ENCODE measurements at regions not wholly inside any gene's neighbourhood (a gene's known extent, or its start where the extent isn't known, plus 50 kb on each side); places are given as distances from the start of the nearest gene placed in this dataset.

- CTCF ChIA-PET, result interaction anchor here (0.6 kb wide), 1 partner anchor 112 kb away, joined by 3 read pairs; no protein-coding TSS in a partner anchor
- intact Hi-C loops (cut with micrococcal nuclease), result no loop called here
- Mint-ChIP-seq H3K27ac (ENCODE audit: low read depth, unreplicated experiment) (no peak overlapping the region), H3K9me3 (ENCODE audit: unreplicated experiment) (no peaks in the 10 kb centered on the region), H3K4me1 (ENCODE audit: insufficient read depth, unreplicated experiment) (no peaks in the 10 kb centered on the region), H3K4me3 (ENCODE audit: unreplicated experiment) (no peak overlapping the region), H3K27me3 (ENCODE audit: insufficient read depth, unreplicated experiment) (no peaks in the 10 kb centered on the region), H3K36me3 (ENCODE audit: insufficient read depth, unreplicated experiment) (peaks cover 5% of the 10 kb centered on the region)
- no peak for TF ChIP-seq CTCF (IDR thresholded peaks at IDR 0.05; ENCODE audit: unreplicated experiment)
- DNase-seq (ENCODE audit: unreplicated experiment), result no peak
- POLR2A ChIA-PET, result interaction anchor here (1.1 kb wide), 1 partner anchor 84 kb away, joined by 4 read pairs; no protein-coding TSS in a partner anchor
- no TSS peak for BruUV-seq (replicated peaks)
These were observed 85.9 kb upstream of the GADD45A start for GRCh38 chr1:67599085-67599484.

GRCh38 chr1:67601539-67601938 is 83.5 kb upstream of the GADD45A start:
- Mint-ChIP-seq H3K36me3 (ENCODE audit: insufficient read depth, unreplicated experiment) (no peaks in the 10 kb centered on the region), H3K4me1 (ENCODE audit: insufficient read depth, unreplicated experiment) (no peaks in the 10 kb centered on the region), H3K27ac (ENCODE audit: low read depth, unreplicated experiment) (no peak overlapping the region), H3K4me3 (ENCODE audit: unreplicated experiment) (no peak overlapping the region), H3K27me3 (ENCODE audit: insufficient read depth, unreplicated experiment) (no peaks in the 10 kb centered on the region), H3K9me3 (ENCODE audit: unreplicated experiment) (no peaks in the 10 kb centered on the region)
- no TSS peak for BruUV-seq (replicated peaks)
- no peak for TF ChIP-seq CTCF (IDR thresholded peaks at IDR 0.05; ENCODE audit: unreplicated experiment)
- intact Hi-C loops (cut with micrococcal nuclease), result no loop called here
- no peak for DNase-seq (ENCODE audit: unreplicated experiment)
- ChIA-PET POLR2A (no interaction called here), CTCF (interaction anchor here (0.9 kb wide), 1 partner anchor 9 kb away, joined by 3 read pairs; no protein-coding TSS in a partner anchor)

- Mint-ChIP-seq H3K9me3 (ENCODE audit: unreplicated experiment) (no peaks in the 10 kb centered on the region), H3K27ac (ENCODE audit: low read depth, unreplicated experiment) (no peak overlapping the region), H3K36me3 (ENCODE audit: insufficient read depth, unreplicated experiment) (no peaks in the 10 kb centered on the region), H3K4me3 (ENCODE audit: unreplicated experiment) (no peak overlapping the region), H3K27me3 (ENCODE audit: insufficient read depth, unreplicated experiment) (no peaks in the 10 kb centered on the region), H3K4me1 (ENCODE audit: insufficient read depth, unreplicated experiment) (no peaks in the 10 kb centered on the region)
- no peak for TF ChIP-seq CTCF (IDR thresholded peaks at IDR 0.05; ENCODE audit: unreplicated experiment)
- DNase-seq (ENCODE audit: unreplicated experiment), result no peak
- intact Hi-C loops (cut with micrococcal nuclease), result no loop called here
- ChIA-PET CTCF (interaction anchor here (0.7 kb wide), 1 partner anchor 40 kb away, joined by 3 read pairs; no protein-coding TSS in a partner anchor), POLR2A (no interaction called here)
- no TSS peak for BruUV-seq (replicated peaks)
These were observed 83.0 kb upstream of the GADD45A start for GRCh38 chr1:67601955-67602354.

GRCh38 chr1:67604778-67605177 is 80.2 kb upstream of the GADD45A start:
- no peaks in the 10 kb centered on the region for H3K36me3 Mint-ChIP-seq (ENCODE audit: insufficient read depth, unreplicated experiment)
- ChIA-PET POLR2A (interaction anchor here (0.8 kb wide), 1 partner anchor 14 kb away, joined by 3 read pairs; no protein-coding TSS in a partner anchor), CTCF (interaction anchor here (1.1 kb wide), 1 partner anchor 52 kb away, joined by 3 read pairs; no protein-coding TSS in a partner anchor)
- no peak overlapping the region for H3K27ac Mint-ChIP-seq (ENCODE audit: low read depth, unreplicated experiment)
- no TSS peak for BruUV-seq (replicated peaks)
- intact Hi-C loops (cut with micrococcal nuclease), result no loop called here
- no peaks in the 10 kb centered on the region for H3K9me3 Mint-ChIP-seq (ENCODE audit: unreplicated experiment)
- no peak for DNase-seq (ENCODE audit: unreplicated experiment)
- TF ChIP-seq CTCF (IDR thresholded peaks at IDR 0.05; ENCODE audit: unreplicated experiment), result no peak
- no peaks in the 10 kb centered on the region for H3K27me3 Mint-ChIP-seq (ENCODE audit: insufficient read depth, unreplicated experiment)
- H3K4me3 Mint-ChIP-seq (ENCODE audit: unreplicated experiment), result no peak overlapping the region
- H3K4me1 Mint-ChIP-seq (ENCODE audit: insufficient read depth, unreplicated experiment), result no peaks in the 10 kb centered on the region

All from MCF 10A (cell line).